ENCODE measurements at regions not wholly inside any gene's neighbourhood (a gene's known extent, or its start where the extent isn't known, plus 50 kb on each side); places are given as distances from the start of the nearest gene placed in this dataset.

DNA sequence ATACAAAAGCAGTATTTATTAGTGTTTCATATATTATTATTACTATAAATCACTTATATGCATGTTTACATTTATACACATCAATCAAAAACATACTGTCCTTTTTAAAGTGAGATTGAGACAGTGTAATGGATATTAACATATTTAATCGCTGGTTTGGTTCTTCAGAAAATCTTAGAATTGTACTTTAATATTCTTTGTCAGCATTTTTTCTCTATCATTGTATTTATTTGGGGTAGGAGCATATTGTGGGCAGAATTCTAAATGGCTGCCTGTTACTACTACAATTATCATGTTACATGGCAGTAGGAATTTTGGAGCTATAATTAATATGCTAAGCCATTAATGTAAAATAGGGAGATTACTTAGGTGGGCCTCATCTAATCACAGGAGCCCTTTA lies 722.6 kb downstream of the TLR4 start:
- no peak for DNase-seq

DNA sequence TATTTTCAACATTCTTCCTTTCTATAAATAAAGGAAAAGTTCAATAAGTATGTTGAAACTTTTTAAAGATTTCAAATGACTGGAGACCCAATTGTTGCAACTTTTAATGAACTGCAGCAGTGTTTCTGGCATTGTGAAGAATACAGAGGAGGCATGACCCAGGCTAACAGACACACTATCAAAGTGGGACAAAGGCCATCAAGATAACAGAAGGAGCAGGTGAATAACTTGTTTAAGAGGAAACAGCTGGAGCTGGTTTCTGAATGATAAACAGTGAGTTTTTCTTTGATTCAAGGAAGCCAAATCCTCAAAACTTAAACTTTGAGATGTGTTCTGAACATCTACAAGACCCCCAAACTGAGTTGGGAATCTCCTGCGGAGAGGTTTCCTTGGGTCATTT lies 734.6 kb downstream of the TLR4 start:
- no peak for DNase-seq

DNA sequence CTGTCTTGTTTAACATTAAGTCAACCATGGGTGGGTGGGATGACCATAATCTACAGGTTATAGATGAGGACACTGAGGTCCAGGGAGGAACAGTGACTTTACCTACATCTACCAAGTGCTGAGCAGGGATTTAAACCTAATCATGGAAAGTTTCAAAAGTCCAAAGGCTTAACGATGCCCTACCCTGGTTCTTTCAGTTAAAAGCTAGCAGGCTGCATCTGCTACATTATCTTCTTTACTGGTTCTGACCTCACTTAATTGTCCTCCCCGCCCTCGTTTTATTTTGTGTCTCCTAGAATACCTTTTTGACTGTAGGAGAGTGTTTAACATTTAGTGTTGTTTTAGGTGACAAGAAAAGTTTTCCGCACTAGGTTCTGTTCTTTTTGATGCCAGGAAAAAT lies 735.2 kb downstream of the TLR4 start:
- no peak for DNase-seq

DNA sequence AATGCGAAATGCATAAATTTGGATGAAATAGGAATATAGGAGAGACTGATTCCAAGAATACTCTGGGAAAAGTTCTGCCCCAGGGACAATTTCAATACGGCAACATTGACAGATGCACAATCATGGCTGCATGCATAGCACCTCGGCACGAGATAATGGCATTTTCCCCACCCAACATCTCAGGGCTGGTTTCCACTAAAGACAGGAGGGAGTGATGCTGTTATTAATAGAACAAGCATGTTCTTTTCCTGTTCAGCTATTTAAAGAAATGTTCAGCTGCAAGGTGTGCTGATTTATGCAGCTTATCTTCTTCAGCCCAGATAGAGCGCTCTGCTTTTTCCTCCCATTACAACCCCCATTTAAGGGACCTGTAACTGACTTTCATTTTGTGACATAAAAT lies 740.2 kb downstream of the TLR4 start:
- no peak for DNase-seq

DNA sequence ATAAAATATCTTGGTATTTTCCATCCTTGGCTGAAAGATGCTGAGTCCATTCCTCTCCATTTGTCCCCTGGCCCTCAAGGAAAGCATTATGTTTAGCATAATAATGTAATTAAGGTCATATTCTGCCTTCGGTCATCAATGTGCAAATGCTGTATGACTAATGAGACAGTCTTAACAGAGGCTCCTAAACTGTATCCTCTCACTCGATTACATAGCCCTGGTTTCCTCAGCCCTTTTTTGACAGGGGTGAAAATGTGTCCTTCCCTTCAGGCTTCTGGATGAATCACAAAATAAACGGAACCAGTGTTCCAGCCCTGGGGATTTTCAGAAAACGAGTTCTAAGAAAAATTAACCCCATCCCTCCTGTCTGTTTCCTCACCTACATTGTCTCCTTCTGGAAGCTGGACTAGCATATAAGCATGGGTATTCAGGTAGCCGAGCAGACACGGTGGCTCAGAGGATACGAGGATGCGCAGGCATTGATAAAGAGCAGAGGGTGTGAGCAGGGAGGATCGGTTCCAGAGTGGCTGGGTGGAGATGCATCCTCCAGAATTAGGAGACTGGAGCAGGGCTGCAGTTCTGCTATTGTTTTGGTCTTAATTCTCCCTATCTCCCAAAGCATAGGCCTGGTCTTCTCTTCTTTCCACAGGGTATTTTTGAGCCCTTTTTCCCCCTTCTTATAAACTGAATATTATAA lies 742.9 kb downstream of the TLR4 start:
- no peak for DNase-seq

DNA sequence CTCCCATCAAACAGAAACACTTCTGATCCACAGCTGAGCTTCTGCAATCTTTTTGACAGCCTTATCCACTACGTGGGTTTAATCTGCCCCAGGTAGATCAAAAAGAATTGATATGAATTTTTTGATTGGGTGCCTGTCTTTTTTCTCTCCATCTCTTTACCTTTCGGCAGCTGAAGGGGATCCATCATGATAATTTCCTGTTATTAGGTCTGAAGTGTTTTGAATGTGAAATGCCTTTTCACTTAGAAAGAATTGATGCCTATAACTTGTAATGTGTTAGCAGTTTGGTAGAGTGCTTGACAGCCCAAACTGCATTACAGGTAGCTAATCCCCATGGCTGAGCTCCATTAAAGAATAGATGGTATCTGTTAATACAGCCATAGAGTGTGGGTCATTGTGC lies 745.4 kb downstream of the TLR4 start:
- no peak for DNase-seq

DNA sequence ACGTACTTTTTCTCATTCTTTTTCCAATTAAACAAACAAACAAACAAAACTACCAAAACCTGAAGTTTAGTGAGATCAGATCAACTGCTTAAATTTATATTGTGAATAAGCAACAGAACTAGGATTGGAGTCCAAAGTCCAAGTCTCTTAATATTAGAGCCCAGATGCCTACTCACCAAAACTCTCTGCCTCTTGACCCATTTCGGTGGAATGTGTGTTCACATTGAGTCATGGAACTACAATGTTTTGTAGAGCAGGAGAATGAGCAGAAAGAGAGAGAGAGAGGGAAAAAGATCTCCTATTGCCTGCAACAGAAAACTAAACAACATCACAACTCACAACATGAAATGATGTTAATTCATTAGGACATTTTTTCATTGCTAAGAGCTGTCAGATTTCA lies 751.1 kb downstream of the TLR4 start:
- no peak for DNase-seq

DNA sequence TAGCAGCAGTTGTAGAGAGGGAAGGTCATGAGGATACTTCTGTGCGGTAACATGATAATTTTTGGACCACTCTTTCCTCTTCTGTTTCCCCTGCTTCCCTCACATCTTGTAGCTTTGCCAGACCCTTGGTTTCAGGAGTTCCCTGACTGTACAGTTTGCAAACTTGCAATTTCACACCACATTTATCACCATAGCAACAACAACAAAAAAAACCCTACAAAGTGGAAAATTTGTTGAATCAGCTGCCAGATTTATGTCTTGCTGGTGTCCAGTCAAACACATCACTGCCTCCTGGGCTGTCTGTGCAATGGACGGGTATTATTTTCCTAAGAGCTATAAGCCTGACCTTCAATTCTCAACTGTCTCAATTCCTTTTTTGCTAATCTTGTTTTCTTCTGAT lies 751.6 kb downstream of the TLR4 start:
- DNase-seq = no peak

DNA sequence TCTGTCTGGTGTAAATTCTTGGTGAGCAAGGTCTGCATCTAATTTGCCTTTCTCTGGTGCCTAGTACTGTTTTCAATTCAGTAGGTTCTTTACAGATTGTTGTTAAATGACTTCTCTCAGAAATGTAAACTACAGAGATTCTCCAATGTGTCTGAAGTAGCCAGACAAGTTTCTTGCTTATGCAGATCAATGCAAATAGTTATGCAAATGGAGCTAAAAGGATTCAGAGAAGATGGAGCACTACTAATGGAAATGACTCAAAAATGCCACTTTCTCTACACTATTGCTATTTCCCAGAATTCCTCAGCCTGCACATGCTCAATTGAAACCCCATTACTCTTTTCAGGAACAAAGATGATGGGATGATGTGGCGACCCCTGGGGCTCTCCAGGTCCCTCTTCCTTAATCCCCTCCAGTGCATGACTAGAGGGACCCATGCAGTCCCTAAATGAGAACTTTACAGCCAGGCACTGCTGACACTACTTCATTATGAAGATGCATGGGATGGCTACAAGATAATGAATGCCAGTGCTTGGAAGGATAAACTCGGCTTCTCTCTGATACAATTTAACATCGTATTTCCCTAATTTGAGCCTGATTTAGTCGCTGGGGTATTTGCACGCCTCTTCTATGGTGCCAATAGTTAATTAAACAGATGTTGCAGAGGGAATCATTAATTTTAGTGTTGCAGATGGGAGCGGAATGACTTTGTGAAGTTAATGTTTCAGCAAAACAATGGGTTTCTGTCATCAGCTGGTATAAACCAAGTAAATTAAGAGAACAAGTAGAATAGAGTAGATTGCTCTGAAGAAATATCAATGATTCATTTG lies 753.2 kb downstream of the TLR4 start:
- no peak for DNase-seq

DNA sequence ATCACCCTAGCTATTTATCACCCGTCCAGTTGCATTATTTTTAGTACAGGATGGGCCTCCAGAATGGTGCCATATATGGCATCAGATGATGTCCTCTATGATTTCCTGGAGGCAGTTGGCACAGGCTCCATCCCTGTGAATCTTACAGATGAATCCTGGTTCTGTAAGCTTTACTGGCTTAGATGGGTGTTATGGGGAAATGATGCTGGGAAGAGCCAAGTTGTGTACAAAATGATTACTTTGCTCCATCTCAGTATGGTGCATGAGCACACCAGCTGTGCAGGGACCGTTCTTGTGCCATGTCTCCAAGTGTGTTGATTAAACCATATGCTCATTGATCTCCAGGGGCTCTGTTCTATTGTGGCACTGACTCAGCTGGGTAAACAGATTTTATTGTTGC lies 755.7 kb downstream of the TLR4 start:
- DNase-seq = no peak

DNA sequence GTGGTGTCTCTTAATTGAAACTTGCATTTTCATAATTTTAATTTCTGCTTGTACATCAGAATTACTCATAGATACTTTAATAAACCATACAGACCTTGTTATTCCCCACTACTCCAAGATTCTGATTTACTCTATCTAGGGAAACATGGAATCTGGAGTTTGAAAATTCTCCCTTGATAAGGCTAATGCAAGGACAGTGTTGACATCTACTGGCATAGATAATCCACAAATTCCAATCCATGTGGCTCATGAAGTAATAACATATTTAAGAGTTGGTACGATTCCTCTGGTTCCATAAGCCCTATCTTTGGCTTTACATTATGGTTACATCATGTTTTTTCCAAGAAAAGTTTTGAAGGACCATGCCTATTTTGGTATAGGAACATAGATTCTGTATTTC lies 759.2 kb downstream of the TLR4 start:
- no peak for DNase-seq

DNA sequence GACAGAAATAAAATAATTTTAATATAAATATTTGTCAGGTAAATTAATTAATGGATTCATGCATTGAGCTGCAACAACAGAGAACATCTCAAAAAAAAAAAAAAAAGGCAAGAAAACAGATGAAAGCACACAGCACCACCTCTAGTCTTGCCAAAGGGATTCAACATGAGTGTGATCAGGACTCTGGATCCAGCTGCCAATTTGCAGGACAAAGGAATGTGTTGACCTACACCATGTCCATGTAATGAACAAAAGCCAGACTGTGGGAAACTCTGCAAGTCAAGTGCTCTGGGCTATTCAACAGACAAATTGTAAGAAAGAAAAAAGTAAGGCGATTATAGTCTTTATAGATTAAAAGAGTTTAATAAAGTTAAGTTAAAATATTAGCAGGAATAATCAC lies 769.3 kb downstream of the TLR4 start:
- no peak for DNase-seq

DNA sequence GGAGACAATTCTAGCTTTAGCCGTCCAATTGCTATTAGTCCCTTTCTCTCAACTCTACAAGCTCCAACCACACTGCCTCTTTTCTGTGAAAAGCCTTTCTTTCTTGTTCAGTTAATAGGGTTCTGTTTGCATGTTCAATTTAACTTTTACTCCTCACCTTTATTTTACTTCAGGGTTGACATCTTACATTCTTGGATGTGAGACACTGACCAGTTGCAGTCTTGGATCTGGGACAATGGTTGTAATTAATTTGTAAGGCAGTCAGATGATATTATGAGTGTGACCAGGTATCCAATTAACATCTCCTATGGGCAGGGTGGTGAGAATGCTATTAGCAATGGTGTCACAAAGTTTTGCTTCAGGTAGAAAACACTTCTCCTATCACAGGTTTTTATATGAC lies 774.5 kb downstream of the TLR4 start:
- DNase-seq = no peak

DNA sequence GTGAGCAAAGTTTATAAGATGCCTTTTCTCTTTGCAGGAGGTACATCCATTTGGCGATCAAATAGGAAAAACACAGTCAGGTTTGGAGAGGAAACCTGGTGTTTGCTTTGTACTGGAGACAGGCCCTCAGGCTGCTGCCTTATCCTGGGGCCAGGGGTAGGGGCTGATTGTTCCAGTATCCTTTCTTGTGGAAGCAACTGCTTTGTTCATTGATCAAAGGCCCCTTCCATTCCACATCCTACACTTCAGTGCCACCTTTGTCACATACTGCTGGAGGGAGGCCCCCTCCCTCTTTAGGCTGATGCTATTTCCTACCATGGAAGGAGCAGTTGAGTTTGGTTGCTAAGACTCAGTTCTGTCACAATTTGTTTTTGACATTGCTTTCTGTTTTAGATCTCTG lies 778.1 kb downstream of the TLR4 start:
- DNase-seq = no peak

DNA sequence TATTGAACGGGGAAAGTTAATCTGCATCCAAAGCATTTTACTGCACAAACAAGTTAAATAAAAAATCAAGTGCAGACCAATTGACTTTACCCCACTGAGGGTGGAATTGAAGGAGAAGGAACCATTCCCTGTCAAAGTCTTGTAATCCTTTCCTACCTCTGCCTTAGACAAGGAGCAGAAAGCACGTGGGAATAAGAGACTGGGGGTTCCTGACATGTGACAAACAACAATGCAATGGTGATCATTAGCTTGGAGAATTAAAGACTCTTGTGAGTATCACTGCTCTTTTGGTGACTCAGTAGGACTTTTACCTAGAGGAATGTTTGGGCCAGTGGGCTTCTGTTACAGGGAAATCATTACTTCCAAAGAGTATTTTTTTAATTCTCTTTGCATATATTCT lies 779.5 kb downstream of the TLR4 start:
- no peak for DNase-seq

DNA sequence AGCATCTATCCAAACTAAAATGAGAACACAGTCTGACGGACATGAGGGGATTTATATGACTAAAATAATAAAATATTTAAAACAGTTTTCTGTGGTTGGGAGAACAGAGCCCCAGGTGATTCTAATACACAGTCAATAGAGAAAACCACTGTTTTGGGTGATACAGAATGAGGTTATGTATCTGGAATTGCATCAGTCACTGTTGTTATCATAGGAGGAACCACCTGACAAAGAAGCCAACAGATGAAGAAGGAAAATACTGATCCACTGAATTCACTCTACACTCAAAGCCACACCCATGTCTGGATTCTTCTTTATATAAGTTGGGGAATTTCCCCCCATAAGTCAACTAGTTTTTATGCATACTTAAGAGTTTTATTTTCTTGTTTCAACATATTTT lies 799.0 kb downstream of the TLR4 start:
- DNase-seq = no peak

DNA sequence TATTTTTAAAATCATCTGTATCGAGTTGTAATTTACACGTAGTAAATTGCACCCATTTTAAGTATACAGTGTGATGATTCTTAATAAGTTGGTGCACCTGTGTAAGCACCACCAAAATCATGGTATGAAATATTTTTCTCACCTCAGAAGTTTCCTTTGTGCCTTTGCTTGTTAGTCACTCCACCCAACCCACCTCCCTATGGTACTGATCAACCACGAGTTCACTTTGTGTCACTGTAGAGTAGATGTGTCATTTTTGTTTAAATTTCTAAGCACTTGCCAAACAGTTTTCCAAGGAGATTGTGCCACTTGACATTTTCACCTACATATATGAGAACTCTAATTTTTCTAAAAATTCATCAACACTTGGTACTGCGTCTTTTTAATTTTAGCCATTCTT lies 806.5 kb downstream of the TLR4 start:
- no peak for DNase-seq

DNA sequence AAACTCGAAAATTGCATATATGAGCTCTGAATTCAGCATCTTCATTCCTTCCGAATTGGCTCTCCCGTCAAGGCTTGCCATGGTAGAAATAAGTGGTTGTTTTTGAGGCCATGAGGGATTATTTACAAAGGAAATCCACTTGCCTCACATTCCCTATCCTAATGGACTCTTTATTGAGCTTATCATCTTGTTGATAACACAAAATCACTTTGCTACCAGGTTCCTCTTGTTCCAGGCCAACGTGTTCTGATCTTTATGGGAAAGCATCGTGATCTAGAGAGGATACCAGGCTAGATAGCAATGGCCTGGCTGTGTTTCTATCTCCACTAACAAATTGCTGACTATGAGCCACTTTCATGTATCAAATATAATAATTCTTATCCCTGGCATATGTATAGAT lies 811.7 kb downstream of the TLR4 start:
- no peak for DNase-seq

DNA sequence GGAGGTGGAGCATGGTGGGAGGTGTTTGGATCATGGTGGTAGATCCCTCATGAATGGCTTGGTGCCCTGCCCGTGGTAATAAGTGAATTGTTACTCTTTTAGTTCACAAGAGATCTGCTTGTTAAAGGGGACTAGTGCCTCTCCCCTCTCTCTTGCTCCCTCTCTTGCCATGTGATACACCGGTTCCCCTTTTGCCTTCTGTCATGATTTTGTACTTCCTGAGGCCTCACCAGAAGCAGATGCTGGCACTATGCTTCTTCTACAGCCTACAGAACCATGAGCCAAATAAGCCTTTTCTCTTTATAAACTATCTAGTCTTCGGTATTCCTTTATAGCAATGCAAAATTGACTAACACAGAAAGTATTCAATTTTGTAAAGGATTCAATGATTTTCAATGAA lies 817.1 kb downstream of the TLR4 start:
- DNase-seq = no peak

DNA sequence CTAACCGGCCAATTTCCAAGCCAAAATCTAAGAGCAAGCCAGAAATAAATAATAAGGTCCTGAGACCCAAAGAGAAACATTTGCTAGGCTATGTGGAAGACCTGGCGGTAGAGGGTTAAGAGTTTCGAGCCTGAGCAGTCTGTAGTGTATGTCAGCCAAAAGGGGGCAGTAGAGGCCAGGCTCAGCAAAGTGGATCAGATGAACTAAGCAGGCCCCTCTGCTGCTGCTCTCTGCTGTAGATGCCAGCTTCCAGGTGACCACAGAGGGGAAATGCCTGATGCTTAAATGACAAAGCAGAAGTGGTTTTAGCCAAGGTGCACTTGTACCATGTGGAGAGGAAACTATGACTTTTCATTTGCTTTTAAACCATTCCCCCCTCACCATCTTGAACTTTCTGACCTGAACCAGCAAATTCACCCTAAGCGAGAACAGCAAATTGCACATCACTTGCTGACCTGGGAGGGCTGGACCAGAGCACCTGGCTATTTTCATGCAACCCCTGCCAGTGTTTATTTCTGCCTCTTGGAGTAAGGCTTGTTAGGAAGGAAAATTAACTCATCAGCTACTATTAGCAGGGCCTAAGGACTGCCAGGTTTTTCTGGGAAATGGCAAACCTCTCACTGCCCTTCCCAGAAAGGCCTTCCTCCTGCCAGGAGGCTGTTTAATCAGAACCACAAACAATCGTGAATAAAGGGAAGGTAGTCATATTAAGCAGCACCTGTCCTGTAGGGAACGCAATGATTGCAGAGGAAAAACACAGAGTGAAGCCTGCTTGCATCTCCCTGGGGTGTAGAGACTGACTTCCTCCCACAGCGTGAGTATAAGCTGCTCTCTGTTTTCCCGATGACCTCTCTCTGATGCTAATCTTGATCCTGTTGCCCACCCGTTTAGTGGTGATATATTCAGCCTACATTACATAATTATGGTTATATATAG lies 818.2 kb downstream of the TLR4 start:
- DNase-seq = peak; percentile 26

DNA sequence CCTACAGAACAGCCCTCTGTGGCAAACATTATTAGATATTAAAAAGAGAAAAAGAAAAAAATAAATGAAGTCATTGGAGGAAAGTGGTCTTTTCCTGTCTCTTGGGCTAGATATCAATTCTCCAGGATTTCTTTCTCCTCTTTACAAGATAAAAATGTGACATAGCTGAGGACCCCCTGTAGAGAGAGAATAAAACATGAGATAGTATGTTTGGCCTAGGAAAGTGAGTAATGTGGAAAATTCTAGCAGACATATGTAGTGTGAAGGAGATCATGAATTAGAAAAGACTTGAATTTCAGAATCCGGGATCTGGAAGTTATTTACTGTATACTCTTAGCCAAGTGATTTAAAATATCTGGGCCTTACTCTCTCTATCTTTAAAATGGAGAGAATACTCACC lies 823.1 kb downstream of the TLR4 start:
- no peak for DNase-seq

DNA sequence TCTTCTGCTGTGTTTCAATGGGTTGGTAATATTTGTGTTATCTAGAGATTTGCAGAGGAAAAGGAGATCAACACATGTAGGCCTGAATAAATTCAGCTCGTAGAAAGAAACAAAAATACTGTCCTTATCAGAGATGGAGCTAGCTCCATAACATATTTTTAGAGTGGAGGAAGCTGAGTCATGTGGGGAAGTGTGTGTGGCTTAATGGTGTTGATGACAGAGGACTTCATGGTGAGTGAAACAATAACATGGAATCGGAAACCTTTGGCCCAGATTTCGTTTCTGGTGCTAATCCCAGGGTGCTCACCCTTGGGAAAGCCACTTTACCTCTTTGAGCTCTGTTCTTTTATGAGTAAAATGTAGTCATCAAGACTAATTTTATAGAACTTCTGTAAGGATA lies 825.0 kb downstream of the TLR4 start:
- DNase-seq = no peak

DNA sequence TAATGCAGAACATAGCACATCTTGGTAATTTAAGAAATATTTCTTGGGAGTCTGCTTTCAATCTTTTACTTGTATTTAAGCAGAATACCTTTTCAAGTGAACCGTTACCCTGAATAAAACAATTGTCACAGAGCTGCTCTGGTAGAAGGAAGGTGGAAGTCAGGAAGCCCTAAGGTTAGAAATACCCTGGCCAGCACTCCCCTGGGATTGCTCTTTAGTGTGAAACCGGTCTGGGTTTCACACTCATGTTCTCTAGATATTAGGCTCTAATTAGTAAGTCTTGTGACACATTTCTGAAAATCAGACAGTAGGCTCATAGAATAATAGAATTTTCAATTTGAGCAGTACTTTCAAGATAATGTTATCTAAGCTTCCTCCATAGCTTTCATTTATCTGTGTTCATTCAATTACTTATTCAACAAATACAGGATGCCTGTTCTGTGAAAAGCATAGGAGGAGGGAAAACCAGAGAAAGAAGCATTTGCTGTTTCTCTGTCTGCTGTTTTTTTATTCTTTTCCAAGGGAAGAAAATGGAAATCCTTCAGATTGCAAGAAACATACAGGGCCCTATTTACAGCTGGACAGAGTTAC lies 825.5 kb downstream of the TLR4 start:
- DNase-seq = no peak

All from stimulated activated CD8-positive, alpha-beta memory T cell treated with anti-CD3 and anti-CD28 coated beads, Interleukin-4, amount 100 ng/mL, for 48 hours (primary cell).